ENCODE measurements at regions not wholly inside any gene's neighbourhood (a gene's known extent, or its start where the extent isn't known, plus 50 kb on each side); places are given as distances from the start of the nearest gene placed in this dataset.
"Not testable (repeated sequence)": the region's sequence is repeated elsewhere in the genome, so short reads cannot be mapped to it uniquely, and the experiment has no call there.

DNA sequence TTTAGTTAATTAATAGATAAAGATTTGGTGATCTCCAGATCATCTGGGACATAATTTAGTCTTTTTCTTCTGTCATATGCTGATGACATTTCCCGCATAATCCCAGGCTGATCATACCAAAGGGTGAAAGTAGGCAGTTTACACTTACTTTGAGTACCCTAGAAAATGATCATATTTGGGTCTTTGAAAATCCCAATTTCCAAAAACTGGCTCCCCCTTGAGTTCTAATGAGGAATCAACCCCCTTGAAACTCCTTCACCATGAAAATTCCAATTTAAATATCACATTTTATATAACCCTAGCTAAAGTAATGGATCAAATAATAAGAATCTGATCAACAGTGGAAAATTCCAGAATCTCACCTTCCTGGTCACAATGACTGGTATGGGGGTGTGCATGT lies 223.4 kb downstream of the NAF1 start:
- no peak for DNase-seq (ENCODE audit: low read depth)

- DNase-seq (ENCODE audit: low read depth) = no peak
These were observed 227.8 kb downstream of the NAF1 start for GRCh38 chr4:162938738-162939485.

DNA sequence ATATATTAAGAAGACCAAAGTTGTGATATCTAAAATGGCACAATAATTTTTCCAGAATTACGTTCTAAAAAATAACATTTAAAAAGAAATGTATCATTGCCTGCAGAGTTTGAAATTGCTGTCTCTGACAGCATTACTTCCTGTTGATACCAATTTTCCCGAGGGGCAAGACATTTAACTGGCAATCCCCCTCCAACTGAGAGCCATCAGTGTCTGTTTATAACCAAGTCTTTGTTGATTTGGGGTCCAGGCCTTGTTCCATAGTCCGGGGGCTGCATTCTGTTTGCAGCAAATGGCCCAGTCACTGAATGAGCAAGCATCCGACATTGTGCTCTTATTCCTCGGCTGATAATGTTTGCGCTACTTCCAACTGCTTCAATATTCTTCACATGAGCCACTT lies 231.5 kb downstream of the NAF1 start:
- no peak for DNase-seq (ENCODE audit: low read depth)

- DNase-seq (ENCODE audit: low read depth) = no peak
These were observed 235.4 kb downstream of the NAF1 start for GRCh38 chr4:162931286-162931685.

DNA sequence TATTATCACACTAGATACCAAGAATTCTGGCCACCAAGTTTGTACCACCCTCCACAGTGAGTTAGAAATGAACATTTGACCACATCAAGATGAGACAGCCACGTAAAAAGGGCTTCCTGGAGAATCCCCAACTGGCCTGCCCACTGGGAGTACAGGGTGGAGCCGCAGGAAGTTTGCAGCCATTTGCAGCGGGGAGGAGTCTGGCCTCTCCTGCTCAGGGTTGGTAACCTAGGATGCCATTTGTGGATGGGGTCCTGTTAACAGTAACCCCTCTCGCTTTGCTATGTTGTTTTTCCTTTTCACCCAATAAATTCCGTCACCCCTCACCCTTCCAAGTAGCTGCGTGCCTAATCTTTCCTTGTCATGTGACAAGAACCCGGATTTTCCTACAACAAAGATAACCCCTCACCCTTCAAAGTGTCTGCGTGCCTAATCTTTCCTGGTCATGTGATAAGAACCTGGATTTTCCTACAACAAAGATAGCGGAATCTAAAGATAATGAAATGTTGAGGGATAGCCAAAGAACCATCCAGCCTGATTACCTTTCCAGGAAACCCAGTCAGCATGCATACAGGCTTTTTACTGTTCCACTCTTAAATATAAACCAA lies 245.4 kb downstream of the NAF1 start:
- no peak for DNase-seq (ENCODE audit: low read depth)

DNA sequence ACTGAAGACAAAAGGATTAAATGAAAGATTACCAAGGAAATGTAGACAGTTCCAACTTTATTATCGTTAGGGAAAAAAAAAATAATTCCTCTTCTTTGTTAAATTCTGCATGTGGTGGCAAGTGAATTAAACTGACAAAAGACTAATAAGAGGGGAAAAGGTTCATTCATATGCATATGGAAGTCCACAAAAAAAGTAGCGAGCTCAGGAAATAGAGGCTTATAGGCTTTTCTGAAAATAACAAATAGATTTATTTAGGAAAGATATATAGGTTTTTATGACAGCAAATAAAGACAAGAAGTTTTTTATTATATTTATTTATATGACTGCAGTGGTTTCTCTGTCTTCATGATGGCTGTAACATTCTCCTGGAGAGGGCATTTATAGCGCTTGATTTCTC lies 246.0 kb downstream of the NAF1 start:
- DNase-seq (ENCODE audit: low read depth) = no peak

GRCh38 chr4:162912482-162912881 lies 254.2 kb downstream of the NAF1 start:
- no peak for DNase-seq (ENCODE audit: low read depth)

GRCh38 chr4:162911349-162911748 lies 255.3 kb downstream of the NAF1 start:
- no peak for DNase-seq (ENCODE audit: low read depth)

DNA sequence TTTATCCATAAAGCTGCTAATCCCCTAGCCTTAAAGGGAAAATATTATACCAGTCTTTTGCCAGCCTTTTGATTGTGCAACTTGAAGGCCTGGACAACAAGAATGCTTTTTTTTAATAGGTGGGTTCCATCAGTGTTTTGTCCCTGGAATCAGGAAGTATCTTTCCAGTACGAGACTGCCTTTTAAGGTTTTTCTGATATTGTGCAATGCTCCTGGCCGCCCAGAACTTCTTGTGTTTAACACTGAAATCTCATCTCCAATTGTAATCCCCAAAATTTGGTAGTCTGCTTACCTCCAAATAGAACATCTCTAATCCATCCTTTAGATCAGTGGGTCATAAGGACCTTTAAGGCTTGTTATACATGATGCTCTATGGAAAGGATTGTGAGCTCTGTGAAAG lies 256.7 kb downstream of the NAF1 start:
- DNase-seq (ENCODE audit: low read depth) = no peak

- DNase-seq (ENCODE audit: low read depth) = no peak
These were observed 272.3 kb downstream of the NAF1 start for GRCh38 chr4:162894387-162894786.

DNA sequence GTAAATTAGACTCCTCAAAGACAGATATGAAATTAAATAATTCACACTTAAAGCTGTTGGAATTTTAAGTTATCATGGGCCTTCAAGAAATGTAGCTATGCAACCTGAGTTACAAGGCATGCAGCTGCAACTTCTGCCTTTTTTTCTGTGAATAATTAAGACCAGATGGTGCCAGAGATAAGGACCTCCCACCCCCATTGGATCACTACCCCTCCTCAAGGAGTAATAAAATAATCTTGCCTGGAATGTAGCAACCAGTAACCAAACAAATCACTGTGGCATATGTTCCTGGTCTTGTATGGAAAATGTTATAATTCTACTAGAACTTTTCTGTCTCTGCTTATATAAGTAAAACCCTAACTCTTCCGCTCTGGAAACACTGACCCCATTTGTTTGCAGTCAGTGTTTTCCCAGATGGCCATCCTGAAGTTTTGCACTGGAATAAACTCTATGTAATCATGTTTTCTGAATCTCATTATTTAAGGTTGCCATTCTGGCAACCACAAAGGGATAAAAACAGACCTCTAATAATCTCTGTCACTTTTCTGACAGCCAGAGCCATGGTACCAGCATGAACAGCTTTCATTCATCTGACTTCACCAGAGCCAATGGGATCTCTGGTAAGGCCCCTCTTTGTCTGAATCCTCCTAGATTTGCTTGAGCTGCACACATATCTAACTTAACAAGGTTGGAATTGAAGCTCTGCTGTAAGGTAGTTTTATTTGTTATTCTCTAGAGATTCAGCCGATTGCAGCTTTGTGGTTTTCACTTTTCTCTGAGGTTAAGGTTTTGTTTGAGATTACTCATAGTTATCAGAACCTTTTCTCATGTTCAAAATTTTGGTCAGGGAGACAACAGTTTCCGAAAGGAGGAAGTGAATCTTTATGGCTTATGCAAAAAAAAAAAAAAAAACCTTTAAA lies 274.6 kb downstream of the NAF1 start:
- DNase-seq (ENCODE audit: low read depth) = no peak

DNA sequence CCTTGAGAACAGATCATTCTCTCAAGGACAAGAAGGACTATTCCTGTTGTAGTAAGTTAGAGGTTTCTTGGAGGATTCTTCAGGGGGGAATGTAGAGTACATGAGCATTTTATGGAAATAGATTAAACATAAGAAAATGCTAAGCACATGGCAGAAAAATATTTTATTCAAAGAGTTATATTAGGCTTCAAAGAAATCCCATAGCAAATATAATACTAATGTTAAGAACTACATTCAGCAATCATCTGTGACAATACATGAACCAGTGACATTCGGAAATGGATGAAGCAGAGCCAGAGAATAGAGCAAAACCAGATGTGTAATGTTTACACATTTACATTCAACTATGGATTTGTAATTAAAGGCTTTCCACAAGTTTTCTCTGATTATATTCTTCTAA lies 288.6 kb downstream of the NAF1 start:
- no peak for DNase-seq (ENCODE audit: low read depth)

- no peak for DNase-seq (ENCODE audit: low read depth)
These were observed 291.9 kb downstream of the NAF1 start for GRCh38 chr4:162874748-162875147.

DNA sequence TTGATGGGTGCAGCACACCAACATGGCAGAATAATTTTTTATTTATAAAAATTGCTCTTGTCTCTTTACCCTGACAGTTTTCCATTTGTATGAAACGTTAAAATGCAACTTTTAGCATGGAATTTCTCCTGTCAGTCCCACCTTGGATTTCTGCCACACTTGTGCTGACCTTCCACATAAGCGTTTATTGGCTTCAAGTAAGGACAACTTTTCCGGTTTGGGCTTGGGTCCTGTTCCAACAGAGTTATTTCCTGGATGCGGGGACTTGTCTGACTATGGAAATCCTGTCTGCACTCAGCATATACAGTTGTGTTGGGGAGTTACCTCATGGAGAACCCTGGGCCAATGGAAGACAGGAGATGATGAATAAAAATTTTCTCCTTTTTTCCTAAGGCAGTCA lies 294.7 kb downstream of the NAF1 start:
- no peak for DNase-seq (ENCODE audit: low read depth)

DNA sequence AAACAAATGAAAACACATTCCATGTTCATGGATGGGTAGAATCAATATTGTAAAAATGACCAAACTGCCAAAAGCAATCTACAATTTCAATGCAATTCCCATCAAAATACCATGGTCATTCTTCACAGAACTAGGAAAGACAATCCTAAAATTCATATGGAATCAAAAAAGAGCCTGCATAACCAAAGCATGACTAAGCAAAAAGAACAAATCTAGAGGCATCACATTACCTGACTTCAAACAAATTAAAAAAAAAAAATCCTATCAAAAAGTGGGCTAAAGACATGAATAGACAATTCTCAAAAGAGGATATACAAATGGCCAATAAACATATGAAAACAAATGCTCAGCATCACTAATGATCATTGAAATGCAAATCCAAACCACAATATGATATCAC lies 297.5 kb downstream of the NAF1 start:
- DNase-seq (ENCODE audit: low read depth) = no peak

- DNase-seq (ENCODE audit: low read depth) = no peak
These were observed 300.1 kb downstream of the NAF1 start for GRCh38 chr4:162866565-162866964.

DNA sequence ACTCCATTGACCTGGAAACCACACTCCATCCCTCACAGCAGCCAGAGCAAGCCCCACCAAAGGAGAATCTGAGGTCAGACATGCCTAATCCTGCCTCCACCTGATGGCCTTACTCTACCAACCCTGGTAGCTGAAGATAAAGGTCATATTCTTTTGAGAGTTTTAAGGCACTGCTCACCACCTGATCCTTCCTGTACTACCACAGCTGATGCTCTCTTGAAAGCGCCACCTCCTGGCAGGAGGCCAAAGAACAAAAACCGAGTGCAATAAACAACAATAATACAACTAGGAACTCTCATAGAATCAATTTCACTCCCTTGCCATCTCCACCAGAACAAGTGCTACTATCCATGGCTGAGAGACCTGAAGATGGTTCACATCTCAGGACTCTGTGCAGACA lies 301.6 kb downstream of the NAF1 start:
- DNase-seq (ENCODE audit: low read depth) = no peak

GRCh38 chr4:162853788-162854187 lies 312.9 kb downstream of the NAF1 start:
- no peak for DNase-seq (ENCODE audit: low read depth)

- no peak for DNase-seq (ENCODE audit: low read depth)
These were observed 314.0 kb downstream of the NAF1 start for GRCh38 chr4:162852642-162853041.

GRCh38 chr4:162851241-162851758 lies 315.4 kb downstream of the NAF1 start:
- DNase-seq (ENCODE audit: low read depth) = not testable (repeated sequence)

GRCh38 chr4:162849937-162850336 lies 316.8 kb downstream of the NAF1 start:
- DNase-seq (ENCODE audit: low read depth) = no peak

DNA sequence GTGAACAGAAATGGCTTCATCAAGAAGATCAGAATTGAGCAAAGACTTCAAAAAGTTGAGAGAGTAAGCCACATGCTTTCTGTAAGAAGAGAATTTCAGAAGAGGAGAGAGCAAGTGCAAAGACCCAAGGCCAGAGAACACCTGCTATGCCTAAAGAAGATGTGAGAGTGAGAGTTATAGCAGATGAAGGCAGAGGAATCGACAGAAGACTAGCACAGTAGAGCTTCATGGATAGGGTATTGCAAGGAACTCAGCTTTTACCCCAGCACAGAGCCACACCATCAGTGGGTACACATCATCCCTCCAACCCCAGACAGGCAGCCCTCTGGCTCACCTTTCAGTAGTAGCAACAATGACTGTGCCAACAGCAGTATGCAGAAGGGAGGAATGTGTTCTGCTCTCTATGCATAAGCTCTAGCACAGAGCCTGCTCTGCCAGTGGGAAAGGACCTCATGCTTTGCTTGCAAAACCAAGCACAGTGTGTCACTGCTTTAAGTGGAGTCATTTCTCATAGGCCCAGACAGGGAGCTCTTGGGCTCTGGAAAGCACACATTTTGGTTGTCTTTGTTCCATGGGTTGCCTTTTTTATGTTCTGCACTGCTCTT lies 318.6 kb downstream of the NAF1 start:
- DNase-seq (ENCODE audit: low read depth) = no peak

Measured in GM04504 (cell line).